ENCODE measurements at regions not wholly inside any gene's neighbourhood (a gene's known extent, or its start where the extent isn't known, plus 50 kb on each side); places are given as distances from the start of the nearest gene placed in this dataset.
"Not testable (repeated sequence)": the region's sequence is repeated elsewhere in the genome, so short reads cannot be mapped to it uniquely, and the experiment has no call there.

DNA sequence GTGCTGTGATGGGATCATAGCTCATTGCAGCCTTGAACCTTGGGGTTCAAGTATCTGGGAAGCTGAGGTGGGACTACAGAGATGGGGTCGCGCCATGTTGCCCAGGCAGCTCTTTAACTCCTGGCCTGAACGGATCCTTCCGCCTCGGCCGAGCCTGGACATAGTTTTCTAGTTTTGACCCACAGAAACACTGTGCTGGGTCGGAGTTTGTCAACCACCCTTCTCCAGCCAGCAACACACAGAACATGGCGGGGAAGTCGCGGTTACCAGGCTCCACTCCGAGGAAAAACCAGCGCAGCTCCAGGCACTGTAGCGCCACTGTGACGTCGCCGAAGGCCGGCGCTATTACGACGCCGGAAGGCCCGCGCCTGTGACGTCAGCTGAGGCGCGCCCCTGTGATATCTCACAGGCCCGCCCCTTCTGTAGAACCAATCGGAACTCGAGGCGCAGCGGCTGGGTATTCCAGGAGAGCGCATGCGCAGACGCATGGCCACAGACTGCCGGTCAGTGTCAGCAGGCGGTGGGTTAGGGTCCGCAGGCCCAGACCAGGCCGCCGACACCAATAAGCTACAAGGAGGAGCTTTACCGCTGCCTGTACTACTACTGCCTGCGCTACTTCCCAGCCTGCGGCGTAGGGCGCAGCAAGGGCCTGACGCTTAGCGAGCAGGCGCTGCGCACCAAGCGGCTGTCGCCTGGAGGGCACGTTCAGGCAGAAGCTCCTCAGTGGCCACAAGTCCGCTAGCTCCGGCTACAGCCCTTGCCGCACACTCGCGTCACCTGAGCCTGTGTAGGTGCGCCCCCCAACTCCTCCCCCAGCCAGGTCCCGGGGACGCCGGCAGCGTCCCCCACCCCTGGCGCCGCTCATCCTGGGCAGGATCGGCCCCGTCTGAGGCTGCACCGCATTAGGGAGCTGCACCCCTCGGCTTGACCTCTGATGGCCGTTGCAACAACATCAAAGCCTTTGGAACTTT lies 135.2 kb upstream of the KCTD7 start:
- intact Hi-C loops (cut with DNase I): no loop called here
- peak; percentile 99 for DNase-seq (ENCODE audit: low spot score)

GRCh38 chr7:66497346-66497745 lies 131.3 kb upstream of the KCTD7 start:
- intact Hi-C loops (cut with DNase I): no loop called here
- DNase-seq (ENCODE audit: low spot score): peak; percentile 25

DNA sequence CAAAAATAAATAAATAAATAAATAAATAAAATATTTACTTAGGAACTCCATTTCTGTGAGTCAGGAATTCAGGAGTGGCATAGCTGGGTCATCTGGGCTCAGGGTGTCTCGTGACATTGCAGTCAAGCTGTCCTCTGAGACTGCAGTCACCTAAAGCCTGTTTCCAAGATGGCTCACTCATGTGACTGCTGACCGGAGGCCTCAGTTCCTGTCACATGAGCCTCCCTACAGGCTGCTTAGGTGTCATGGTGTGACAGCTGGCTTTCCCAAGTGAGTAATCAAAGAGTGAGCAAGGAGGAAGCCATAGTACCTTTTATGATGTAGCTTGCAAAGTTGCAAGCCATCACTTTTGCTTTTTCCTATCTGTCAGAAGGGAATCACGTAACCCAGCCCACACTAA lies 128.6 kb upstream of the KCTD7 start:
- intact Hi-C loops (cut with DNase I): no loop called here
- DNase-seq (ENCODE audit: low spot score): peak; percentile 34

- DNase-seq (ENCODE audit: low spot score): peak; percentile 48
- intact Hi-C loops (cut with DNase I): no loop called here
These were observed 126.2 kb upstream of the KCTD7 start for GRCh38 chr7:66502230-66503035.

- DNase-seq (ENCODE audit: low spot score): peak; percentile 43
- intact Hi-C loops (cut with DNase I): no loop called here
These were observed 125.7 kb upstream of the KCTD7 start for GRCh38 chr7:66503036-66503370.

- peak; percentile 60 for DNase-seq (ENCODE audit: low spot score)
- intact Hi-C loops (cut with DNase I): no loop called here
These were observed 125.1 kb upstream of the KCTD7 start for GRCh38 chr7:66503551-66504031.

DNA sequence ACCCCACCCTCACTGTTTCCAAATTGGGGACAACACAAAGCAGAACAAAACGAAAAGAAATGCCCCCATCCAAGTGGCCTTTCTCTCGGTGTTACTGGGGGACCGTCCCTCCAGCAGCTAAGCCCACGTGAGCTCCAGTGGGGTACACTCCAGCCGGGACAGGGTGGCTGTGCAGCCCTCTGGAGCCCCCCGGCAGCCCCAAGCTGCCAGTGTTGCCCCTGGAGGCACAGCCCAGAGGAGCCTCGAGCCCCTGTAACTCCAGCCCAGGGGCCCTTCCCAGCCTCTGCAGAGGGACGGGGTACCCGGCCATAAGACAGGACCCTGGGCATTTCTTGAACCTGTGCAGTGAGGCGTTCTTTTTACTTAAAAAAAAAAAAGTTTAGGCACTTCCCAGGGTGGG lies 124.5 kb upstream of the KCTD7 start:
- intact Hi-C loops (cut with DNase I): no loop called here
- peak; percentile 67 for DNase-seq (ENCODE audit: low spot score)

DNA sequence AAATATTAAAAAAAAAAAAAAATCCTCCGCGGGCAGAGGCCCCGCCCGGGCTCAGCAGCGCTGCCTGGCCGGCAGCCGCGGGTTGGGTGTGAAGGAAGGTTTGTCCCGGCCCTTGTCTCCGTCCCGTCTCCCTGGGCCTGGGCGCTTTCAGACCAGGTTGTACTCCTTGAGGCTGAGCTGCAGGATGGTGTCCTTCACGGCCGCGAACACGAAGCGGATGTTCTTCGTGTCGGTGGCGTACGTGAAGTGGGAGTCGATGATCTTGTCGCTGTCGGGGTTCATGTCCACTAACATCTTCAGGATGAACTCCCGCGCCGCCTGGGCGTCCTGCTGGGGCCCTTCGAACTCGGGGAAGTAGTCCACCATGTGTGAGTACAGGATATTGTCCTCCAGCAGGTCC lies 123.7 kb upstream of the KCTD7 start:
- DNase-seq (ENCODE audit: low spot score): peak; percentile 44
- intact Hi-C loops (cut with DNase I): no loop called here

- peak; percentile 72 for DNase-seq (ENCODE audit: low spot score)
- intact Hi-C loops (cut with DNase I): no loop called here
These were observed 122.9 kb upstream of the KCTD7 start for GRCh38 chr7:66505531-66506451.

DNA sequence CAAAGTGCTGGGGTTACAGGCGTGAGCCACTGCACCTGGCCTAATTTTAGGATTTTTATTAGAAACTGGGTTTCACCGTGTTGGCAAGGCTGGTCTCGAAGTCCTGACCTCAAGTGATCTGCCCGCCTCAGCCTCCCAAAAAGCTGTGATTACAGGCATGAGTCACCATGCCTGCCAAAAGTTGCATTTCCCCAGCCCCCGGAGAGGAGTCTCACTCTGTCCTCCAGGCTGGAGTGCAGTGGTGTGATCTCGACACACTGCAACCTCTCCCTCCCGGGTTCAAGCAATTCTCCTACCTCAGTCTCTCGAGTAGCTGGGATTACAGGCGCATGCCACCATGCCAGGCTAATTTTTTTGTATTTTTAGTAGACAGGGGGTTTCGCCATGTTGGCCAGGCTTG lies 122.0 kb upstream of the KCTD7 start:
- DNase-seq (ENCODE audit: low spot score); intact Hi-C loops (cut with DNase I): not testable (repeated sequence)

DNA sequence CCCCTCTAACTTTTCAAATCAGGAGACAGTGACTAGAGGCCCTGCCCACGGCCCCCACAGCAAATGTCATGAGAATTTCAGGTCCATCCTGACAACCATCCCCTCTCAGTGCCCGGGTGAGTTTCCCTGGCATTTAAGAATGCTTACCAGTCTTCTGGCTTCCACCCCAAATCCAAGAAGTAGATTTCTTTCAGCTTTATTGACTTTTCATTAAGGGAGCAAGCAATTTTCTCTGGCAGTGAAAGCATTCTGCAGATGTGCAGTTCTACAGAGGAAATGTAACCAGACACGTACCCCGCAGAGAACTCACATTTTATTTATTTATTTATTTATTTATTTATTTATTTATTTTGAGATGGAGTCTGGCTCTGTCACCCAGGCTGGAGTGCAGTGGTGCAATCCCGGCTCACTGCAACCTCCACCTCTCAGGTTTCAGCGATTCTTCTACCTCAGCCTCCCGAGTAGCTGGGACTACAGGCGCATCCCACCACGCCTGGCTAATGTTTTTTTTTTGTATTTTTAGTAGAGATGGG lies 120.9 kb upstream of the KCTD7 start:
- no peak for DNase-seq (ENCODE audit: low spot score)
- intact Hi-C loops (cut with DNase I): no loop called here

DNA sequence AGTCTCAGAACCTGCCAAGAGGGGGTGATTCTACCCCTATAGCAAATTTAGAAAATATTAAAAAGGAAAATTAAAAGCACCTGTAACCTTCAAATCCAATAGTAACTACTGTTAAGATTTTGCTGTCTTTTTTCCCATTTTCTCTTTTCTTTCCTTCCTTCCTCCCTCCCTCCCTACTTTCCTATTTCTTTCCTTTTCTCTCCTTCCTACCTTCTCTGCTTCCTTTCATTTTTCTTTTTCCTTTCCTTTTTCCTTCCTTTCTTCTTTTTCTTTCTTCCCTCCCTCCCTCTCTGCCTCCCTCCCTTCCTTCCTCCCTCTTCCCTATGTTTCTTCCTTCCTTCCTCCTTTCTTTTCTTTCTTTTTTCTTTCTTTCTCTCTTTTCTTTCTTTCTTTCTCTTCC lies 120.2 kb upstream of the KCTD7 start:
- DNase-seq (ENCODE audit: low spot score): no peak
- intact Hi-C loops (cut with DNase I): no loop called here

- intact Hi-C loops (cut with DNase I): no loop called here
- DNase-seq (ENCODE audit: low spot score): no peak
These were observed 114.6 kb upstream of the KCTD7 start for GRCh38 chr7:66514050-66514449.

- no peak for DNase-seq (ENCODE audit: low spot score)
- intact Hi-C loops (cut with DNase I): no loop called here
These were observed 111.3 kb upstream of the KCTD7 start for GRCh38 chr7:66517212-66517909.

DNA sequence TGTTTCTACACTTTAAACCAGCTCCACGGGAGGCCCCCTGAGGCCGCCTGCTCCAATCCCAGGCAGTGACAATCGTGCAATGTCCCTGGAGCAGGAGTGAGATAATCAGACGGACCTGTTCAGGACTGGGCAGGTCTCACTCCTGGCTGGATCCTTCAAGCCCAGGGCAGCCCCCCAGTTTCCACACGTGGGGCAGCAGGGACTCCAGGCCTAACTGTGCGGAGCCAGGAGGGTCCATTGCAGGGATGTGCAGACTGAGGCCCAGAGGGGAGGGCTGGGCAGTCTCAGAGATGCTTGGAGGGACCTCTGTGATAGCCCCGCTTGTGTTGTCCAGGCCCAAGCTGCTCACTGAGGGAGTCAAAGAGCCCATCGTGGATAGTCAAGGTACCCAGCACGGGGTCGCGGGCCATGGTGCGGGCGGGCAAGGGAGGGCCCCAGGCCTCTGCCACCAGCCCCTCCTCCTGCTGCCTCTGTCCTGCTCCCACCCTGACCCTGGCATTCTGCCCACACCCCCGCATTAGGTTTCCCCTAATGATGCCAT lies 110.5 kb upstream of the KCTD7 start:
- no peak for DNase-seq (ENCODE audit: low spot score)
- intact Hi-C loops (cut with DNase I): no loop called here

GRCh38 chr7:66521675-66522074 lies 107.0 kb upstream of the KCTD7 start:
- DNase-seq (ENCODE audit: low spot score): no peak
- intact Hi-C loops (cut with DNase I): no loop called here

GRCh38 chr7:66522518-66522917 lies 106.2 kb upstream of the KCTD7 start:
- intact Hi-C loops (cut with DNase I): no loop called here
- DNase-seq (ENCODE audit: low spot score): no peak

- intact Hi-C loops (cut with DNase I): no loop called here
- DNase-seq (ENCODE audit: low spot score): no peak
These were observed 105.3 kb upstream of the KCTD7 start for GRCh38 chr7:66523409-66523808.
